SK-N-DZ (cell line): ENCODE measurements at regions not wholly inside any gene's neighbourhood (a gene's known extent, or its start where the extent isn't known, plus 50 kb on each side); places are given as distances from the start of the nearest gene placed in this dataset.

Experiments
- DNase-seq: peaks from one replicate; pipeline ENCODE4 v3.0.0-alpha.2; 2015; ENCODE audit warnings: low spot score

DNA sequence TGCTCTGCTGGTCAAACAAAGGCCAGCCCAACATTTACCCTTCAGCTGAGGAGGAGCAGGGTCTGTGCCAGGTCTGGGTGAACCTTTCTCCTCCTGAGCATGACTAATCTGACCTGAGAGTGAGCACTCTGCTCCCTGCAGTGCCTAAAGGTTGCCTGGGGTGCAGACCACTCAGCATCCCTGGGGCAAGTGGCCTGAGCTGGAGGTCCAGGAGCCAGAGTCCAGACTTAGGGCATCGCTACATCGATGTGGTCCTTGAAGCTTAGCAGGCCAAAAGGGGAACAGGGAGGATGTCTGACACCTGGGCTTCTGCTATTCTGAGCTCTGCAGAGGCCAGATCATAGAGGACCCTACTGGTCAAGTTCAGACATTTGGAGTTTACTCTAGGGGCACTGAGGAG lies 119.1 kb downstream of the FAM43A start:
- no peak for DNase-seq

- DNase-seq = no peak
These were observed 119.9 kb downstream of the FAM43A start for GRCh38 chr3:194805546-194805945.

DNA sequence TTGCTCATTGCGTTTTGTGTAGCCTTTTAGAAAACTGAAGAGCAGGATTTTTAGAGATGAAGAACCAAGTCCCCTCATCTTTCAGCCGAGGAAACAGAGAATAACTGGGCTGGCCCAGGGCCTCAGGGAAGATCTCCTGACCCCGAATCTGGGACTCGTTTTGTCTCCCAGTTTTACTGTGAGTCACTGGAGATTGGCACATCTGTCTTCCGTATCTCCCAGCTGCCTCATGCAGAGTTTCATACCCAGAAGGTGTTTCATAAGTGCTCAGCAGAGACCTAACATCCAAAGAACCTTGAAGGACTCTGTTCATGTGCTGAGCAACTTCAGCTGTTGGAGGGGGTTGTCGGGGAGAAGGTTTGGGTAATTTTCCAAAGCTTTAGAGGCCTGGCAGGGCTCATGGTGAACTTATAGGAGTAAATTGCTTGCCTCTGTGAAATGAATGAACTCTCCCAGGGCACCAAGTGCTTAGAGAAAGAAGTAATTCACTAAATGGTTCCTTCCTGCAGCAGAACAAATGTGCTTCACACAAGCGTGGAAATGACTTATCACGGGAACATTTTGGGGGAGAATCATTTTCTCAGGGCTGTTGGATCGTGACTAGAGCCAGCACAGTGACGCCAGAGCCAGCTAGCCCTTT lies 121.4 kb downstream of the FAM43A start:
- DNase-seq = no peak

- no peak for DNase-seq
These were observed 123.0 kb downstream of the FAM43A start for GRCh38 chr3:194808640-194809097.

GRCh38 chr3:194809382-194809781 lies 123.7 kb downstream of the FAM43A start:
- DNase-seq = no peak

- DNase-seq = no peak
These were observed 124.4 kb downstream of the FAM43A start for GRCh38 chr3:194810076-194810475.

DNA sequence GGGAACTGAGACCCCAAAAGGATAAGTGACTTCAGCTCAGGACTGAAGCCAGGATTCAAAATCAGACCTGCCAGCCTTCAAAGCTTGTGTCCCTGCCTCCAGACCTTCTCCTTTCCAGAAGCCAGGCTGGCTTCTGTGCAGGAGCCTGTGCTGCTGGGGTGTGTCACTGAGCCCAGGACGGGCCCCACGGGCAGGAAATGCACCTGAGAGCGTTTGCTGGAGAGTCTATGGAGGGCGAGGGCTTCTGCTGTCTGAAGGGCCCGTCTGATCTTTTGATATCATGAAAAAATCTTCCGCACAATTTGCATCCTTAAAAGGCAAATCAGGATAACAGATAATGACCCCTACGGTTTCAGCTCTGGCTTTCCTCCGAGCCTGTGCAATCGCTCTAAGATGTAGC lies 125.4 kb downstream of the FAM43A start:
- DNase-seq = no peak

DNA sequence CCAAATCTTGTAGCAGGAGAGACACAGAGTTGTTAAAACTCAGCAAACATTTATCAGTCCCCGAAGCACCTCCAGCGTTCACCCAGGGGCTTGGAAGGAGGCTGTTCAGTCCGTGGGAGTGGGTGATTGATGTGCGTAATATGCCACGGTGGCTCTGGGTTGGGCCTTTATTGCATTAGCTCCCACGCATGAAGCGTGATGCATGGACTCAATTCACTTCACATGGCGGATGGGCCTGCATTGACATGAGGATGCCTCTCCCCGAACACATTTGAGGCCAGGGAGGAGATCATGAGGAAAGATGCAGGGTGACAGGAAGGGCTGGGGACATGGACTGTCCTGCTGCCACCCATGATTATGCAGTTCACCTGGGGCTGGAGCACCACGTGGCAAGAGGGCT lies 126.5 kb downstream of the FAM43A start:
- DNase-seq = no peak

- DNase-seq = no peak
These were observed 129.2 kb downstream of the FAM43A start for GRCh38 chr3:194814878-194815357.

GRCh38 chr3:194816748-194817591 lies 131.3 kb downstream of the FAM43A start:
- DNase-seq = no peak

DNA sequence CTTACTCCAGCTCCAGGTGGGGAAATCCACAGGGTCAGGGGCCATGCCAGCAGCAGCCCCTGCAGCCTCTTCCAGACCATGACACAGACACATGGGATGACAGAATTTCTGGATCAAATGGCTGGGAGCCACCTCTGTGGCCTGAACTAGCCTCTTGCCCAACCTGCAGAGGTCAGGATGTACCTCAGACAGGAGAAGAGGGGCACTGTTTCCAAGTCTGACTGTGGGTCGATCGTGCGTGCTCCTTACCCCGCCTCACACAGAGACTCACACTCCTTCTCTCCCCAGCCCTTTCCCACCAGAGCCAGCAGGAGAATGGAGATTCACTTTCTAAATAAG lies 131.9 kb downstream of the FAM43A start:
- no peak for DNase-seq

GRCh38 chr3:194817936-194818335 lies 132.3 kb downstream of the FAM43A start:
- no peak for DNase-seq

- DNase-seq = no peak
These were observed 138.4 kb downstream of the FAM43A start for GRCh38 chr3:194824100-194824499.

- no peak for DNase-seq
These were observed 139.0 kb downstream of the FAM43A start for GRCh38 chr3:194824701-194825111.

DNA sequence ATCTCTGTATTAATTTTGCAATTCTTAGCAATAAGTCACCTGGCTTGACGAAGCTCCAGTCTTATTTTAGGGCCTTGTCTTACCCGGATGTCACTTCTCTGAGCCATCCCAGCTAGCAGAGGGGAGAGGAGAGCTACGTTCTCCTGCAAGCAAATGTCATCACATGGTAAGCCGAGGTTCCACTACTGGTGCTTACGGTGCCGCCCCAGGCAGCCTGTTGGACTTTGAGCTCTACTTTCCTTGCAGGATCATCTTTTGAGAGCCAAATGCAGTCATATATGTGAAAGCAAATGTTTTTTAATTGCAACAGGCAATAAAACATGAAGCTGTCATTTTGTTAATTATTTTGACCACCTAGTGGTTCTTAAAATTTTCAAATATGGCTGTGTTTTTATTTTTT lies 140.9 kb downstream of the FAM43A start:
- DNase-seq = no peak

GRCh38 chr3:194827486-194827885 lies 141.8 kb downstream of the FAM43A start:
- no peak for DNase-seq

- no peak for DNase-seq
These were observed 142.4 kb downstream of the FAM43A start for GRCh38 chr3:194828116-194828515.

DNA sequence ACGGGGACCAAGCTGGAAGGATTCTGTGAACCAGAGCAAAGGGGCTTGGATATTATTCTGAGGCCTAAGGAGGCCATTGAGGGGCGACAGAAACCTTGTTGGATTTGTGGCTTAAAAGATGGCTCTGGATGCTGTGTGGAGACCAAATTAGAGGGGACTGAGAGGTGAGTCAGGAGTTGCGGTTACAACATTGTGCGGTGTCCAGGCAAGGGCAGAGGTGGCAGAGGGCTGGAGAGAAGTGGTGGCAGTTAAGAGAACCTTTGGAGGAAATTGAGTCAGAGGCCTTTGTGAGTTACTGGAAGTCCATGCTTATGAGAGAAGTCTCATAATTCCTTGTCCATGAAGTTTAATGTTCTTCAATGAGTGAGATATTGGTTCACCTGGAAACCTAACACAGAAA lies 143.2 kb downstream of the FAM43A start:
- no peak for DNase-seq

- DNase-seq = no peak
These were observed 144.7 kb downstream of the FAM43A start for GRCh38 chr3:194830401-194830800.

DNA sequence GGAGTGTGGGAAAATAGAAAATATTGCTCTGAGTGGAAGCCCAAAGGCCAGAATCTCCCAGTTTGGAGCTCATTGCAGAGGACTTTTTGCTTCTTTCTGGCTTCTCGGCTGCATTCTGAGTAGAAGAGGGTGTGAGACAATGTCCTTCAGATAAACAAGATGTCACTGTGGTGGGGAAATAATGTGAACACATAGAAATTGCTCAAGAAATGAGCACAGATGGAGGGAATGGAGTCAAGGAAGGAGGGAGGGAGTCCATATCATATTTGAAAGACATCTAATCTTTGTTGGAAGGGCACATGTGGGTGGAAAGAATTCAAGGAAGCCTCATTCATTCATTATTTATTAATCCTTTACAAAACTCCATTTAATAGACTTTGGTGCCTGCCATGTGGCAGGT lies 145.3 kb downstream of the FAM43A start:
- DNase-seq = no peak

DNA sequence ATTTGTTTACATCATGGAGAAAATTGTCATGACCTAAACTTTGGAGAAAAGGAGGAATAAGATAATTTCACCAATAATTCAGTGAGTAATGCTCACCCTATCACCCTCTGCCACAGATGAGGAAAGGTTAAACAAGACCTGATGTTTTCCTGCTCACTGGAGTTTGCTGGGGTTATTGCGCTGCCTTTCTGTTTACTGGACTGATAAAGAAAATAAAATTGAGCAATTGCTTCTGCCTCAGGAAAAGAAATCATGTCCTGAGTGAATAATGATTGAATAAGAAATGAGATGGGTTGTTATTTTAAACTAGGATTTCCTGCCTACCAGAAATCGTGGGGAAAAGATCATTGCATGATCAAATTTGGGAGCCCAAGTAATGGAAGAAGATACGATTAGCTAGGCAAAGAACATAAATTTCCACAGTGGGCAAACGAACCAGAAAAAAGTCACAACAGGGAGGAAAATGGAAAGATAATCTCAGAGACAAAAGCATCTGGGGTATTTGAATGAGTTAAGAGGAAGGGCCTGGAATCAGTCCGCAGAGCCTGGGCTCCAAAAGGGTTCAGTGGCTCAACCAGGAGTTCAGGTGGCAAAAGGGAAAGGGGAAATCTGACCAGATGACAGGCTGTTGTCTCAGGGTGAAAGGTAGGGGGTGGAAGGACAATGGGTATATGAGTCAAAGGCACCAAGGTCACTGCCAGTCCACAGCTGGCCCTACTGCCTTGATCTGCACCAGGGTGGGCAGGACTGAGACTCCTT lies 146.8 kb downstream of the FAM43A start:
- DNase-seq = no peak
